ENCODE measurements at regions not wholly inside any gene's neighbourhood (a gene's known extent, or its start where the extent isn't known, plus 50 kb on each side); places are given as distances from the start of the nearest gene placed in this dataset.

DNA sequence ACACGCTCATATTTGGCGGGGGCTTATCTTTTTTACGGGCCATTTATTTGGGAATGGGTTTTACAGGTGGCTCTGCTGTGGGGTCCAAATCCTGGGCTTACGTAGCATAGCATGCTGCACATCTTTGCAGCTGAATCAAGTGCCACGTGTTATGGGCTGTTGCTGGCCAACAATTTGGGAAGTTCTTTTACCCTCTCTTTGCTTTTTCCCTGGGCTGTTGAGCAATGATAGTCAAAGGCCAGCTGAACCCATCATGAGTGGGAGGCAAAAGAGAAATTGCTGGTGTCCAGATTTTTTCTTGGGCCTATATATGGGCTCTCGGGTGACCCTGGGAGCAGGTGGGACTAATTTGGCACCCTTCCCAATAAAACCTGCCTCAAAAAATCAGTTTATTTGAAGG lies 209.3 kb upstream of the SATB1 start:
- TF ChIP-seq POLR2A (IDR thresholded peaks at IDR 0.05; ENCODE audit: low read length) = no peak
- TF ChIP-seq GATA1 (IDR thresholded peaks at IDR 0.05; ENCODE audit: low read depth, low read length) = no peak

Measured in erythroblast (primary cell).